CD14-positive monocyte (primary cell): ENCODE measurements at regions not wholly inside any gene's neighbourhood (a gene's known extent, or its start where the extent isn't known, plus 50 kb on each side); places are given as distances from the start of the nearest gene placed in this dataset.

Source experiments
- DNase-seq, 3 donors: peaks; one replicate each; pipeline ENCODE4 v3.0.0-alpha.2; 2011 to 2022
- H2AFZ ChIP-seq: 2 replicates; pipeline ENCODE4 v1.6.0; 2012; ENCODE audit warnings: mild to moderate bottlenecking, low read depth, low read length, inconsistent platforms; ENCODE audit not compliant: insufficient read depth, poor library complexity, severe bottlenecking
- H3K27ac ChIP-seq, 2 donors: 1 replicate in 1 of 2; 2 replicates in 1 of 2; pipeline ENCODE4 v1.5.1; 2012 to 2013; ENCODE audit warnings: low read length in 2 of 2, control low read depth in 1 of 2, inconsistent platforms in 1 of 2, low read depth in 1 of 2, mild to moderate bottlenecking in 1 of 2
- H3K27me3 ChIP-seq, 2 donors: one replicate each; pipeline versions ENCODE4 v1.6.0 to v1.6.1; 2011 to 2013; ENCODE audit warnings: low read length in 2 of 2; ENCODE audit not compliant: control insufficient read depth in 2 of 2, insufficient read depth in 2 of 2
- H3K36me3 ChIP-seq, 2 donors: replicated peaks in 1 of 2; 1 replicate in 1 of 2; 2 replicates in 1 of 2; pipeline versions ENCODE4 v1.5.1 to v1.6.1; 2012 to 2013; ENCODE audit warnings: low read length in 2 of 2, control low read depth in 1 of 2, inconsistent platforms in 1 of 2, mild to moderate bottlenecking in 1 of 2; ENCODE audit not compliant: insufficient read depth in 2 of 2, control insufficient read depth in 1 of 2
- H3K4me1 ChIP-seq, 2 donors: 1 replicate in 1 of 2; 2 replicates in 1 of 2; pipeline versions ENCODE4 v1.5.1 to v1.6.1; 2012 to 2013; ENCODE audit warnings: low read length in 2 of 2, control low read depth in 1 of 2, inconsistent platforms in 1 of 2, mild to moderate bottlenecking in 1 of 2, moderate library complexity in 1 of 2; ENCODE audit not compliant: insufficient read depth in 2 of 2, control insufficient read depth in 1 of 2
- H3K4me2 ChIP-seq: replicated peaks from 2 replicates; pipeline ENCODE3; 2012; ENCODE audit warnings: low read length, moderate library complexity, mild to moderate bottlenecking; ENCODE audit not compliant: poor library complexity, severe bottlenecking; ENCODE audit errors: extremely low read depth
- H3K4me3 ChIP-seq, 3 experiments: fragments of 200-600 bp in 1 of 3; sonication (generic) in 1 of 3; replicated peaks in 1 of 3; 1 replicate in 2 of 3; 2 replicates in 1 of 3; pipeline ENCODE4 v1.5.1; 2011 to 2013; ENCODE audit warnings: low read length in 3 of 3, mild to moderate bottlenecking in 3 of 3, control low read depth in 2 of 3, low read depth in 2 of 3, inconsistent platforms in 1 of 3, moderate library complexity in 1 of 3
- H3K79me2 ChIP-seq: 2 replicates; pipeline ENCODE4 v1.6.0; 2012; ENCODE audit warnings: mild to moderate bottlenecking, control low read depth, inconsistent platforms, low read length, moderate library complexity; ENCODE audit not compliant: insufficient read depth
- H3K9ac ChIP-seq: 2 replicates; pipeline ENCODE4 v1.6.0; 2017; ENCODE audit warnings: low read length, mild to moderate bottlenecking; ENCODE audit not compliant: insufficient read depth, poor library complexity, severe bottlenecking
- H3K9me3 ChIP-seq, 2 donors: replicated peaks in 1 of 2; 1 replicate in 1 of 2; 2 replicates in 1 of 2; pipeline versions ENCODE4 v1.5.1 to v1.6.1; 2012 to 2013; ENCODE audit warnings: low read length in 2 of 2, control low read depth in 1 of 2; ENCODE audit not compliant: control insufficient read depth in 1 of 2, insufficient read depth in 1 of 2
- H4K20me1 ChIP-seq: 2 replicates; pipeline ENCODE4 v1.6.0; 2012; ENCODE audit warnings: mild to moderate bottlenecking, low read length, control low read depth, moderate library complexity; ENCODE audit not compliant: insufficient read depth
- H3K27ac Mint-ChIP-seq, 7 donors: one replicate each; pipeline ENCODE4 v1.8.0; 2020; ENCODE audit warnings: mild to moderate bottlenecking in 7 of 7, mixed read lengths in 7 of 7, moderate library complexity in 6 of 7, inconsistent platforms in 2 of 7
- H3K27me3 Mint-ChIP-seq, 3 donors: one replicate each; pipeline ENCODE4 v1.8.0; 2021 to 2022; ENCODE audit warnings: low read depth in 3 of 3, mild to moderate bottlenecking in 3 of 3, mixed read lengths in 3 of 3, moderate library complexity in 3 of 3, inconsistent platforms in 1 of 3
- H3K36me3 Mint-ChIP-seq, 2 donors: one replicate each; pipeline ENCODE4 v1.8.0; 2020; ENCODE audit warnings: mixed read lengths in 2 of 2, inconsistent platforms in 1 of 2, mild to moderate bottlenecking in 1 of 2
- H3K4me1 Mint-ChIP-seq: one replicate; pipeline ENCODE4 v1.8.0; 2020; ENCODE audit warnings: mild to moderate bottlenecking, mixed read lengths
- H3K4me3 Mint-ChIP-seq, 2 donors: one replicate each; pipeline ENCODE4 v1.8.0; 2020; ENCODE audit warnings: mild to moderate bottlenecking in 2 of 2, mixed read lengths in 2 of 2, moderate library complexity in 1 of 2
- H3K9me3 Mint-ChIP-seq, 7 donors: one replicate each; pipeline ENCODE4 v1.8.0; 2020 to 2022; ENCODE audit warnings: mixed read lengths in 7 of 7, mild to moderate bottlenecking in 6 of 7, moderate library complexity in 6 of 7, inconsistent platforms in 2 of 7
- WGBS: methylation state at CpG from one replicate; pipeline ENCODE4 v1.1.5; 2013; ENCODE audit warnings: missing lambda C conversion rate; ENCODE audit not compliant: insufficient coverage; 5-methylcytosine and 5-hydroxymethylcytosine counted together
- intact Hi-C, 2 donors: fragments of 100-400 bp; cut with micrococcal nuclease; formaldehyde crosslinking; loops; one replicate each; pipeline versions ENCODE4 v1.15.0 to v1.15.1; 2023
- TF ChIP-seq, protein P1 (sequence below): fragments of 200-600 bp; IDR thresholded peaks from one replicate; pipeline ENCODE4 v1.8.0; 2022; ENCODE audit warnings: antibody characterized with exemption, mild to moderate bottlenecking

DNA sequence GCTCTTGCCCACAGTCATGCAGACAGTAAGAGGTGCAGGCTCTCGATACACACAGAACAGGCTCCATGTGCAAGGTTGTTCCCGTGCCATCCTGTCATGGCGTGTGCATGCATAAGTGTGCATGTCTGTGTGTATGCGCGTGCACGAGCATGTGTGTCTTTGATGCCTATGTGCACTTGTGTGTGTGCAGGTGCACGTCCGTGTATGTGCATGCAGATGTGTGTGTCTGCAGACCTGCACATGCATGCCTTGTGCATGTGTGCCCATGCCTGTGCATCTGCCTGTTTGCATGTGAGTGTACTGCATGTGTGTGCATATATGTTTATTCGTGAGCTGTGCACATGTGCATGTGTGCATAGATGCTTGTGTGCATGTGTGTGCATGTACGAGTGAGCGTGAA lies 309.8 kb downstream of the TMEM121 start:
- intact Hi-C loops: no loop called here
- Mint-ChIP-seq H3K4me3 (no peak overlapping the region), H3K27ac (no peak overlapping the region), H3K27me3 (peaks cover 0 to 2% (median 0%) of the 10 kb centered on the region in 3 donors), H3K4me1 (no peaks in the 10 kb centered on the region), H3K9me3 (peaks cover 0 to 4% (median 0%) of the 10 kb centered on the region in 7 donors), H3K36me3 (no peaks in the 10 kb centered on the region)
- TF ChIP-seq, protein P1, sequence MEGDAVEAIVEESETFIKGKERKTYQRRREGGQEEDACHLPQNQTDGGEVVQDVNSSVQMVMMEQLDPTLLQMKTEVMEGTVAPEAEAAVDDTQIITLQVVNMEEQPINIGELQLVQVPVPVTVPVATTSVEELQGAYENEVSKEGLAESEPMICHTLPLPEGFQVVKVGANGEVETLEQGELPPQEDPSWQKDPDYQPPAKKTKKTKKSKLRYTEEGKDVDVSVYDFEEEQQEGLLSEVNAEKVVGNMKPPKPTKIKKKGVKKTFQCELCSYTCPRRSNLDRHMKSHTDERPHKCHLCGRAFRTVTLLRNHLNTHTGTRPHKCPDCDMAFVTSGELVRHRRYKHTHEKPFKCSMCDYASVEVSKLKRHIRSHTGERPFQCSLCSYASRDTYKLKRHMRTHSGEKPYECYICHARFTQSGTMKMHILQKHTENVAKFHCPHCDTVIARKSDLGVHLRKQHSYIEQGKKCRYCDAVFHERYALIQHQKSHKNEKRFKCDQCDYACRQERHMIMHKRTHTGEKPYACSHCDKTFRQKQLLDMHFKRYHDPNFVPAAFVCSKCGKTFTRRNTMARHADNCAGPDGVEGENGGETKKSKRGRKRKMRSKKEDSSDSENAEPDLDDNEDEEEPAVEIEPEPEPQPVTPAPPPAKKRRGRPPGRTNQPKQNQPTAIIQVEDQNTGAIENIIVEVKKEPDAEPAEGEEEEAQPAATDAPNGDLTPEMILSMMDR: no peak
- no peaks in the 10 kb centered on the region for H4K20me1 ChIP-seq
- H3K9ac ChIP-seq: no peak overlapping the region
- WGBS: 98% methylated on average over 10 of the region's 11 CpGs
- no peak for DNase-seq
- H3K4me1 ChIP-seq: no peaks in the 10 kb centered on the region
- H3K4me2 ChIP-seq: no peak overlapping the region
- H3K36me3 ChIP-seq: no peaks in the 10 kb centered on the region
- H3K79me2 ChIP-seq: no peaks in the 10 kb centered on the region
- no peak overlapping the region for H3K27ac ChIP-seq
- no peak overlapping the region for H2AFZ ChIP-seq
- no peak overlapping the region for H3K4me3 ChIP-seq
- no peaks in the 10 kb centered on the region for H3K9me3 ChIP-seq
- H3K27me3 ChIP-seq: no peaks in the 10 kb centered on the region

GRCh38 chr14:105836730-105837129 lies 310.3 kb downstream of the TMEM121 start:
- TF ChIP-seq, protein P1: no peak
- Histone ChIP-seq H3K36me3 (no peaks in the 10 kb centered on the region), H3K4me3 (no peak overlapping the region), H3K9me3 (no peaks in the 10 kb centered on the region), H4K20me1 (no peaks in the 10 kb centered on the region), H3K27ac (no peak overlapping the region), H2AFZ (no peak overlapping the region), H3K4me2 (no peak overlapping the region), H3K9ac (no peak overlapping the region), H3K27me3 (no peaks in the 10 kb centered on the region), H3K79me2 (no peaks in the 10 kb centered on the region), H3K4me1 (no peaks in the 10 kb centered on the region)
- Mint-ChIP-seq H3K4me3 (no peak overlapping the region), H3K27ac (no peak overlapping the region), H3K27me3 (peaks cover 0 to 2% (median 0%) of the 10 kb centered on the region in 3 donors), H3K4me1 (no peaks in the 10 kb centered on the region), H3K36me3 (no peaks in the 10 kb centered on the region), H3K9me3 (peaks cover 0 to 2% (median 0%) of the 10 kb centered on the region in 7 donors)
- DNase-seq: no peak
- intact Hi-C loops: no loop called here
- WGBS: 93% methylated on average over 8 of the region's 10 CpGs
